ENCODE measurements at regions not wholly inside any gene's neighbourhood (a gene's known extent, or its start where the extent isn't known, plus 50 kb on each side); places are given as distances from the start of the nearest gene placed in this dataset.

DNA sequence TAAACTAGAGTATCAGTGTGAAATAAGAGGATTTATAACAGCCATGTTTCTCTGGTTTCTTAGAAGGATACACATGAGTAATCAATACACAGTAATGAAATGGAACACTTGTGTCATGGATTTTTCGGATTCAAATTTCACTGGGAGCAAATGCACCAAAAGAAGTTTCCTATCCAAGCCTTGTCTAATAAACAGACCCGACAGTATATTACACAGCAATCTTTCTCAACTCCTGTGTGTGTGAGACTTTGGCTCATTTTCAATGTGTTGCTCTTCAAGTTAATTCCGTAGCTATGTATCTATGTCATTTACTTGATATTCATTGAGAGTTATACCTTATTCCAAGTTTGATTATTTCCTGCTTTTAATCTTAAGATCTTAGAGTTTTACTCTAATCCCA lies 930.2 kb downstream of the MAT2B start:
- TF ChIP-seq POLR2A (IDR thresholded peaks at IDR 0.05), result no peak
- TF ChIP-seq, protein P1, sequence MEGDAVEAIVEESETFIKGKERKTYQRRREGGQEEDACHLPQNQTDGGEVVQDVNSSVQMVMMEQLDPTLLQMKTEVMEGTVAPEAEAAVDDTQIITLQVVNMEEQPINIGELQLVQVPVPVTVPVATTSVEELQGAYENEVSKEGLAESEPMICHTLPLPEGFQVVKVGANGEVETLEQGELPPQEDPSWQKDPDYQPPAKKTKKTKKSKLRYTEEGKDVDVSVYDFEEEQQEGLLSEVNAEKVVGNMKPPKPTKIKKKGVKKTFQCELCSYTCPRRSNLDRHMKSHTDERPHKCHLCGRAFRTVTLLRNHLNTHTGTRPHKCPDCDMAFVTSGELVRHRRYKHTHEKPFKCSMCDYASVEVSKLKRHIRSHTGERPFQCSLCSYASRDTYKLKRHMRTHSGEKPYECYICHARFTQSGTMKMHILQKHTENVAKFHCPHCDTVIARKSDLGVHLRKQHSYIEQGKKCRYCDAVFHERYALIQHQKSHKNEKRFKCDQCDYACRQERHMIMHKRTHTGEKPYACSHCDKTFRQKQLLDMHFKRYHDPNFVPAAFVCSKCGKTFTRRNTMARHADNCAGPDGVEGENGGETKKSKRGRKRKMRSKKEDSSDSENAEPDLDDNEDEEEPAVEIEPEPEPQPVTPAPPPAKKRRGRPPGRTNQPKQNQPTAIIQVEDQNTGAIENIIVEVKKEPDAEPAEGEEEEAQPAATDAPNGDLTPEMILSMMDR (IDR thresholded peaks at IDR 0.05), result no peak
